Epithelial cell of prostate (primary cell): ENCODE measurements at regions not wholly inside any gene's neighbourhood (a gene's known extent, or its start where the extent isn't known, plus 50 kb on each side); places are given as distances from the start of the nearest gene placed in this dataset.
"Not testable (repeated sequence)": the region's sequence is repeated elsewhere in the genome, so short reads cannot be mapped to it uniquely, and the experiment has no call there.

Experiments used
- DNase-seq: peaks from one replicate; pipeline ENCODE4 v3.0.0-alpha.2; 2011; ENCODE audit warnings: low read depth, low spot score
- H3K27ac ChIP-seq: fragments of 450-650 bp; 2 replicates; pipeline ENCODE4 v1.5.1; 2017; ENCODE audit warnings: mild to moderate bottlenecking

GRCh38 chr13:71304861-71305260 lies 562.1 kb downstream of the DACH1 start:
- no peak overlapping the region for H3K27ac ChIP-seq
- no peak for DNase-seq

DNA sequence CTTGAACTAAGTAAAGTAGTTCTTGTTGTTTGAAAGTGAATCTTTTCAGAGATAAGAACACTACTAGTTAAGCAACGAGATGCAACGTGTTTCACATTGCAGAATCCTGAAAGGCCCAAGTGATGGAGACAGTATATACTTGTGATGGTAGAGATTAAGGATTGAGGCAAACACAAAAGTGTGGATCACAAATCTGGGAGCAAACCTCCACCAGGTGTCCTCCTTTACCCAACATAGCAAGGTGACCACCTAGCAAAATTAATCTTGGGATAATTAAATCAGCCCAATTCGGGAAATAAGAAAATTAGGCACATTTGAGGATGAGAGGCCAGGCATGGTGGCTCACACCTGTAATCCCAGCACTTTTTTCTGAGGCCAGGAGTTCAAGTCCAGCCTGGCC lies 563.9 kb downstream of the DACH1 start:
- no peak for DNase-seq
- H3K27ac ChIP-seq = no peak overlapping the region

DNA sequence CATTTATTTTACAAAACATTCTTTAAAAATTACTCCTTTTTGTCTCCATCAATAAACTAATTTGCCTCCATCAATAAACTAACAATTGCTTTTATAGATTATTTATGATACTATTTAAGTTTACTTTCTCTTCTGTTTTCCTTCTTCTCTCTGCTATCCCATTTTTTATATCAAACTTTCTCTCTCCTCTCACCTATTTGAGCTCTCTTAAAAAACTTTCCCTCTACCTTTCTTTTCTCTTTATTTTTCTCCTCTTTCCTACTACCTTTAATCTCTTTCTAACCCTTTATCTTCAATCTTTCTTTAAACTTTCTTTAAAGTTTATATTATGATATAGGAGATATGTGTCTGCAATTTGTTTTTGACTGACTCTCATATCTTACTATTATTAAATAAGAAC lies 566.4 kb downstream of the DACH1 start:
- no peak for DNase-seq

GRCh38 chr13:71291842-71292146 lies 575.2 kb downstream of the DACH1 start:
- no peak overlapping the region for H3K27ac ChIP-seq
- no peak for DNase-seq

More for the DNA sequence above, 566.4 kb downstream of the DACH1 start:
- no peak overlapping the region for H3K27ac ChIP-seq

- H3K27ac ChIP-seq = no peak overlapping the region
- no peak for DNase-seq
Observed at GRCh38 chr13:71290963-71291841, 575.8 kb downstream of the DACH1 start.

- H3K27ac ChIP-seq, DNase-seq: not testable (repeated sequence)
Observed at GRCh38 chr13:71289980-71290379, 577.0 kb downstream of the DACH1 start.

- DNase-seq = no peak
- H3K27ac ChIP-seq = no peak overlapping the region
Observed at GRCh38 chr13:71285700-71286099, 581.3 kb downstream of the DACH1 start.

- H3K27ac ChIP-seq = no peak overlapping the region
- DNase-seq = no peak
Observed at GRCh38 chr13:71278512-71278911, 588.5 kb downstream of the DACH1 start.

- H3K27ac ChIP-seq = no peak overlapping the region
- DNase-seq = no peak
Observed at GRCh38 chr13:71274923-71275608, 591.9 kb downstream of the DACH1 start.

DNA sequence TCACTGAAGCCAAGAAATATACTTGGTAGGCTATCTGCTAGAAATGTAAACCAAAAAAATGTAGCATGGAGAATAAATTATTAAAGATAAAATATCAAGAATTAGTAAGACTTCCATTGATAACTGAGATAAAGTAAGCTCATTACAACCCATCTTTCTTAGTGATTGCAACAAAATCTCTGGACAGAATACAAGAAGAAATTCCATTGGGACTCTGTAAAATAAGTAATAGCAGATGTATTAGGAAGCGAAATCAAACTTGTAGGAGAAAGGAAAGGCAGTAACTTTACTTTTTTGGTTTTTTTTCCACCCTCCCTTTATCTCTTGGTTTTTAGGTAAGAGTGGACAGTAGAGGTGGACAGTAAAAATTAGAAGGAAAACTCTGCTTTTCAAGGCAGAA lies 605.7 kb downstream of the DACH1 start:
- DNase-seq = no peak
- H3K27ac ChIP-seq = no peak overlapping the region

GRCh38 chr13:71260246-71260645 lies 606.8 kb downstream of the DACH1 start:
- DNase-seq = no peak
- no peak overlapping the region for H3K27ac ChIP-seq

DNA sequence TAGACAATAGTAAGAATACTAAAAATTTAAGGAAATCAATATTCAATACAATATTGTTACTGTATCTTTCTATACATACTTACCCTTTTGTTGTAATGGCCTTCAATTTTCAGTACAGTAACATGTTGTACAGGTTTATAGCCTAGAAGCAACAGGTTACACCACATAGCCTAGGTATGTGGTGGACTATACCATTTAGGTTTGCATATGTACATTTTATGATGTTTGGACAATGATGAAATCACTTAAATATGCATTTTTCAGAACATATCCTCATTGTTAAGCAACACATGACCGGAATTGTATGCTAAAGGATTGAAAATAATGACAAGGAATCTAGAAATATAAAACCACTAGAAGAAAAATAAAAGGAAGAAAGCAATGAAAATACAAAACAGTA lies 611.4 kb downstream of the DACH1 start:
- DNase-seq = peak; percentile 20
- H3K27ac ChIP-seq = no peak overlapping the region

- H3K27ac ChIP-seq = no peak overlapping the region
- DNase-seq = no peak
Observed at GRCh38 chr13:71254384-71254783, 612.6 kb downstream of the DACH1 start.

GRCh38 chr13:71252184-71252704 lies 614.8 kb downstream of the DACH1 start:
- no peak overlapping the region for H3K27ac ChIP-seq
- no peak for DNase-seq

DNA sequence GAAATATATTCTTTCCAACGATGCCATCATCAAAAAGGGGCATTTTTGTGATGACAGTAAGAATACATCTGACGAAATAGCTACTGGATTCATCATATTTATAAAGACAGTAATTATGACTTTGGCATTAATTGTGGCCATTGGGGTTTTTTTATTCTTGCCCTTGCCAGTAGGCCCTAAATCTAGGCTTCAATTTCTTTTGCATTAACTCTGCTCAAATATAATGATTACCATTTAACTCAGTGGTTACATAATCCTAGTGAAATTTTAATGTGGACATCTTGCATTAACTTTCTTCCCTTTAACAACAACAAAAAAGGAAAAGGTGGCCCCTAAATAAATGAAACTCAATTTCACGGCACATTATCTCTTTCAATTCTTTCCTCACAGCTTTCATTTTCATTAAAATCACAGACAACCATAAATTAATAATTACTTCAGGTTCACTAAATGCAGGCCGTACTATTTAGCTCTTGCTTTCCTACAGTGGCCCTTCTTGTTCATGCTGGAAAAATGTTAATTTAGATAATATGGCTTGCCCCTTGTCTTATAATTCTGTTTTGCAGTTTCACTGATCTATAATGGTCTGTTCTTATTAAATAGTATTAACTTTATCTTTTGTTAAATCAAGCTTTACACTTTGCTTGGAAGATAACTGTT lies 615.6 kb downstream of the DACH1 start:
- DNase-seq = no peak
- no peak overlapping the region for H3K27ac ChIP-seq

GRCh38 chr13:71249011-71249410 lies 618.0 kb downstream of the DACH1 start:
- no peak overlapping the region for H3K27ac ChIP-seq
- DNase-seq = no peak

- DNase-seq = no peak
- H3K27ac ChIP-seq = no peak overlapping the region
Observed at GRCh38 chr13:71244161-71244560, 622.8 kb downstream of the DACH1 start.

DNA sequence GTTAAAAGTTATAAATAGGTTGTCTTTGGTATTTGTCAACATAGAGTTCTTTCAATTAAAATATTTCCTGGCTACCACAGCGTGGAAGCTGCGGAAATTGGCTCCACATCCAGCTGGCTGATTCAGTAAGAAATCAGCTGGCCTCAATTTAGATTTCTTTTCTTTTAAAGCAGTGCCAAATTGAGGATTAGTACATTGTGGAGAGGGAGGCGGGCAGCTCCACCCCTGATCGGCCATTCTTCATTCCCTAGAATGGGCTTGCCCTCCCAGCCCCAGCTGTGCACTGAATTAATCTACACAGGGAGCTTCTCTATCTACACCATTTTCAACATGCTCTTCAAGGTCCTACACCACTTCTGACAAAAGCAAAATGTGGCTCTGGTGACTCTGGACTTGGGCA lies 624.8 kb downstream of the DACH1 start:
- H3K27ac ChIP-seq = no peak overlapping the region
- no peak for DNase-seq

GRCh38 chr13:71240911-71241310 lies 626.1 kb downstream of the DACH1 start:
- DNase-seq = no peak
- H3K27ac ChIP-seq = no peak overlapping the region

DNA sequence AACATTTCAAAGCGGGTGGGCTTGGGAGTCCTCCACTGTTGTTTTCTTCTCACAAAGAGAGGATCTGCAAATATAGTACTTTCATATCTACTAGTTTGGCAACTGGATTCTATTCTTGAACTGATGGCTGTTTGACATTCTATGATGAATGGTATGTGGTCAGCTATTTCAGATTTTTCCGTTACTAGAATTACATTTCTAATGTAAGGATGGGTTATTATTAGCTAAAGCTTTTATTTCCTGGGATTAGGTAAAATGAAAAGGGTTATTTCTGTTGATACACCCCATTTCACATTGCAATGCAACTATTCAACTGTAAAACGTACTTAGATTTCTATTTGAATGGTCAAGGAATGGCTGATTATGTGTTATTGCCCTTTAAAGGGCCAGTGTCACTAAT lies 629.7 kb downstream of the DACH1 start:
- no peak for DNase-seq

More for the DNA sequence above, 629.7 kb downstream of the DACH1 start:
- H3K27ac ChIP-seq = no peak overlapping the region
